NCI-H146 treated with DMSO at 0.1 percent for 48 hours (cell line): ENCODE measurements at regions not wholly inside any gene's neighbourhood (a gene's known extent, or its start where the extent isn't known, plus 50 kb on each side); places are given as distances from the start of the nearest gene placed in this dataset.
"Not testable (repeated sequence)": the region's sequence is repeated elsewhere in the genome, so short reads cannot be mapped to it uniquely, and the experiment has no call there.

ENCODE experiments used
- DNase-seq: peaks from one replicate; lab custom pipeline; 2025; ENCODE audit not compliant: unreplicated experiment; lab: John Stamatoyannopoulos, UW

DNA sequence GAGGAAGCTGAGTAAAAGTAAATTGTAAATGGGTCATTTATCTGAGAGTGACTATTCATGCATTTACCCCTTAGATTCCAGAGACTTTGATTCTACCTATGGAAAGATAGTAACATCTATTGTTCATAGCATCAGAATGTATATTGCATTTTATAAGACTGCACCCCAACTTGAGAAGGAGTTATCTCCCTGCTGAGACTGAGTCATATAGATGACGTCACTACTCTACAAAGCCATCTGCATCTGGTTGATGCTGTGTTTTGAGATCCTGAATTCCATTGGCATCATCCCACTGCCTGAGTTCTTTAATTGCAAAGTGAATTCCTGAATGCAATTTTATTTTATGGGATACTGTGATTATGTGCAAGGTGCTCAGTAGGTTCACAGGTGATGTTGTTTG is 444.0 kb upstream of the SLC35B3 start:
- no peak for DNase-seq

DNA sequence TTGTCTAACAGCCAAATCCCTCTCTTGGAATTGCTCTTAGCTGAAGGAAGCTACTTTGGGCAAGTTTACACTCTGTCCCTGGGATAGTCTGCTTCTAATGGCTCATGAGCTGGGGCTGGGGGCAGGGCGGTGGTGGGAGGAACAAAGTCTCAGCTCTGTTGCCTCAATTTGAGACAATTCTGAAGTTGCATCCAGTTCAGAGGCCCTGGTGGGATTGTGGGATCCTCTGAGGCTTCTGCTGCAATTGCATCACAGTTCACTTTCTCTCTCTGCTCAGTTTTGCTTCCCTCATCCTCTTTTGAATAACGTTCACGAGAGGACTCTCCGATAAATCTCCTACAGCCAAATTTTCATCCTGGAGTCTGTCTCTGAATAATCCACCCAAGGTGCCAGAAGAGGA is 440.6 kb upstream of the SLC35B3 start:
- DNase-seq: no peak

DNA sequence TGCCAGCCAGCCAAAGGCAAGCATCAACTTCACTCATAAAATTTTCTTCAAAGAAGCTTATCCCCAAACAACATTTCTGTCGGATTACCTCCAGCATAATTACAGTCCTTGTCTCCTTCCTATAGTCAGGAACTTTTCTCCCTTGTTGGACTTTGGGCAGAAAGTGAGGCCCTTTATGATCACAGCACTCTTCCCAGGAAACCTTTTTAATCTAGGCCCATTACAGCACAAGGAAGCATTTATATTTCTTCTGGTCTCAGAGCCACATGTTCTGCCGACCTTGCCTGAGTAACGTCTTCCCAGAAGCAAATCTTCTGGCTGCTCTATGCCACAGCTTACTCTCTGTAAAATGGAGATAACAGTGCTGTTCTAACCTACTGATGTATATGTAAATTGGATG is 437.2 kb upstream of the SLC35B3 start:
- DNase-seq: no peak

- no peak for DNase-seq
Observed at GRCh38 chr6:8865451-8865850, 430.1 kb upstream of the SLC35B3 start.

DNA sequence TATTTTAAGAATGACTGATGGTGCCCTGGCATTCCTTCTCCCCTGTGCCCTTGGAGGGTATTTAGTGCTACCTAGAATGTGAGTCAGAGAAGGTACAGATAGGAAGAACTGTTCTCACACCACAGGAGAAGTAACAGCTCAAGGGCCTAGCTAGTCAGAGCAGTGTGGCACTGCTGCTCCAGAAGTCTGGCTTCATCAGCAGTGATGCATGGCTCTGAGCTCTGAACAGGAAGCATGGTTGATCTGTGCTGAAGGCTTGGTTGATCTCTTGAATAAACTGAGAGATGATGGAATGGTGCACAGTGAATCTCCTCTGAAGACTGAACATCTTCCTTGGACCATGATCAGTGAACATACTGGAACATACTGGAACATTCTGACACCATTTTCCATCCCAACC is 425.3 kb upstream of the SLC35B3 start:
- no peak for DNase-seq

DNA sequence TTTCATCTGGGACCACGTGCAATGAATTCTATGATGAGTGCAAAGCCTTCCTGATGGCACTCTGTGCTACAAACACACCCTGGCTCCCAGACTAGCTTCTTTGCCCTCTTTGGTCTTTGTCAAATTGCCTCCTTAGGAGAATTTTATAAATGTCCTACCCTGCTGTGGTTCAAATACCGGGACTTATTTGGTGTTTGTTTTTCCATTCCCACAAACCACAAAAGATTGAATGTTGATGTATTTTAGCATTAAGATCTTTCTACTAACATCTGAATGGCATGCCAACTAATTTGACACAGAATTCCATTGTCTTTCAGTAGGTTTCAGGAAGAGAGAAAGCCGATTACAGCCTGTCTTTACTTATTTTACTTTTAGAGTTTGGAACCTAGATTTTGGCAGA is 424.2 kb upstream of the SLC35B3 start:
- DNase-seq: no peak

DNA sequence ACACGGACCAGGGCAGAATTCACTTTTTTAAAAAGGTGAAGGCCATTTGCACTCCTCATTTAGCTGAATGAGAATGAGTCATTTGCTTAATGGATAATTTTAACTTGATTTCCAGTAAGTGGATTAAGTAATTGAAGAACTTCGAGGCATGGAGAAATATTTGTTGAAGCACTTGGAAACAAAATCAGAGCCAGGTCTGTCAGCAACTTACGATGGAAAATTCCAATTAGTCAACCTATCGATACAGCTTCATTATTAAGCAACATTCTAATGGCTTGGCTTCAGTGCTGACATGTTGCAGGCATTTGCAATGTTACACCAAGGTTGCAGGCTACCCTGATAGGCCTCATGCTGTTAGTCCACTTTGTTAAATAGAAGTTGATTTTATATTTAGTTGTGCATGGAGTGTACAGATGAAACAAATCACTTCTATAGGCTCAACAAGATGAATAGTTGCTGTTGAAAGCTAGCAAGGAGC is 423.5 kb upstream of the SLC35B3 start:
- no peak for DNase-seq

DNA sequence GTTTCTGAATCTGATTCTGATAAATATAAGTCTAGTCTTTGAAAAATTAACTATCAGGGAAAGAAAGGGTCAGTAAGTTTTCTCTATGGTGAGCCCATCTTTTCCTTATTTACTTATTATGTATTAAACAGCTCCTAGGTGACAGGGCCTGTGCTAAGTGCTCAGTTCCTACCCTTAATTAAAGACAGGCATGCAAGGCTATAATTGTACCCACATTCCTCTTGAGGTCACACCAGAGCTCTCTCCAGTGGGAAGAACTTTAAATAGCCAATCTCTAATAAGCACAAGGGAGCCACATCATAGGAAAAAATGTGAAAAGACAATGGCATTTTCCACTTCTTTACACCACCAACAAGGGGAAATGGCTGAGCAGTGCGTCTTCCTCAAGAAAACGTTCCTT is 421.8 kb upstream of the SLC35B3 start:
- DNase-seq: no peak

GRCh38 chr6:8855411-8855810 is 420.1 kb upstream of the SLC35B3 start:
- no peak for DNase-seq

- no peak for DNase-seq
Observed at GRCh38 chr6:8852332-8852731, 417.0 kb upstream of the SLC35B3 start.

DNA sequence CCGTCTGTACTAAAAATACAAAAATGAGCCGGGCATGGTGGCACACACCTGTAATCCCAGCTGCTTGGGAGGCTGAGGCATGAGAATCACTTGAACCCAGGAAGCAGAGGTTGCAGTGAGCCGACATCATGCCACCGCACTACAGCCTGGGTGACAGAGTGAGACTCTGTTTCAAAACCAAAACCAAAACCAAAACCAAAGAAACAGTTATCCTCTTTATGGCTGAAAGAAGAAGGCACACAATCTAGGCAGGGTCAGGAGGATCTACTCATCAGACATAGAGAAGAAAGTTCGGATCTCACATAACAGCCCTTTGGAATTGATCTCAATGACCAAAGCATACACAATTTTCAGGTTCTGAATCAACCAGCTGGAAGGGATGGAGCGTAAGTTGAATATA is 411.3 kb upstream of the SLC35B3 start:
- DNase-seq: not testable (repeated sequence)

GRCh38 chr6:8845690-8846089 is 410.3 kb upstream of the SLC35B3 start:
- DNase-seq: no peak

DNA sequence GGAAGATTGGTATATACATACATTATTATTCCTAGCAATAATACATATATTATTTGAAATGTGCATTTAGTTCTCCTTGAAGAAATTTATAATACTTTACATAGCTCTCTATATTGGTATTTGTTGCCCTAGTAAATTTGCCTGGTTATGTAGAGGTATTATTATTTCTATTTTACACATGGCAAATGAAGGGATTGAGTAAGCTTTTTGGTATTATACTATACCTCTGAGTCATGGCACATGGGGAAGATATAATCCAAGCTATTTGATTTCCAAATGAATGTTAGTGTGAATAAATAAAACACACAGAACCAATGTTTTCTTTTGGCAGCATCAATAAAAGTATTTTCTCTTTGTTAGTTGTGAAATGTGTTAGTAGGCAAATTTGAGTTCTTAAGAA is 409.6 kb upstream of the SLC35B3 start:
- no peak for DNase-seq

- no peak for DNase-seq
Observed at GRCh38 chr6:8839626-8840025, 404.3 kb upstream of the SLC35B3 start.

GRCh38 chr6:8837343-8837742 is 402.0 kb upstream of the SLC35B3 start:
- DNase-seq: no peak

DNA sequence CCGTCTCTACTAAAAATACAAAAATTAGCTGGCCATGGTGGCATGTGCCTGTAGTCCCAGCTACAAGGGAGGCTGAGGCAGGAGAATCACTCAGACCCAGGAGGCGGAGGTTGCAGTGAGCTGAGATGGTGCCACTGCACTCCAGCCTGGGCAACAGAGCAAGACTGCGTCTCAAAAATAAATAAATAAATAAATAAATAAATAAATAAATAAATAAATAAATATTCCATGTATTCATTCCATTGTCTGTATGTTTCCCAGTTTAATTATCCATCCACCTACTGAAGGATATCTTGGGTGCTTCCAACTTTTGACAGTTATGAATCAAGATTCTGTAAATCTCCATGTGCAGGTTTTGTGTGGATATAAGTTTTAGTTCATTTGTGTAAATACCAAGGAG is 397.4 kb upstream of the SLC35B3 start:
- not testable (repeated sequence) for DNase-seq

DNA sequence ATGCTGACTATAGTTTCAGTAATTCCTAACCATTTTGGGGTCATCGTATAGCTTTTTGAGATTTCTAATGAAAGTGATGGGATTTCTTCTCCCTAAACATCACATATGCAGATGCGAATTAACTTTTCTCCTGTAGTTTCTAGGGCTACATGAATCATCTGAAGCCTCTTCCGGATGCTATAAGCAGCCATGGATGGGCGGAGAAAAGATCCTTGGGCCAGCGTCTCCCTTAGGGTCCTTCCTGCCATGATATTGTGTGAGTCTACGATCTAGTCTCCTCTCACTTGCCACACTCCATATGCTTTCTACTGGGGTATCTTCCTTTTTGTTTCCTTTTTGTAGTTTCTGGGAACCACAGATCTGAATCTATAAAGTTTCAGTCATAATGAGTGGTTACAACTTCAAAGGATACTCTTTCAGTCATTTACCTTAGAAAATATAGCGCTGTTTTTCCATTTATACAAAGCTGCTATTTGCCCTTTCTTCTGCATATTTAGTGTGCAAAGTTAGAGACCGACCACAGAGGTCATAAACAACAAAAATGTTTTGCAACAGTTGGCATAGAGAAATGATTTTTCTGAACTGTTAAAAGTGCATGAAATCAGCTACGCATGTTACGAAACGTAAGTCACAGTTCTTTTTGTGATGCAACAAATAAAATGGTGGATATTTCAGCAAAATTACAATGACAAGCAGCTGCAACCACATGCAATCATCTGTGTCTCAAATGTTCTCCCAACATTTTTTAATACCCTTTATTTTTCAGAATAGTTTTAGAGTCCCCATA is 396.2 kb upstream of the SLC35B3 start:
- DNase-seq: no peak

DNA sequence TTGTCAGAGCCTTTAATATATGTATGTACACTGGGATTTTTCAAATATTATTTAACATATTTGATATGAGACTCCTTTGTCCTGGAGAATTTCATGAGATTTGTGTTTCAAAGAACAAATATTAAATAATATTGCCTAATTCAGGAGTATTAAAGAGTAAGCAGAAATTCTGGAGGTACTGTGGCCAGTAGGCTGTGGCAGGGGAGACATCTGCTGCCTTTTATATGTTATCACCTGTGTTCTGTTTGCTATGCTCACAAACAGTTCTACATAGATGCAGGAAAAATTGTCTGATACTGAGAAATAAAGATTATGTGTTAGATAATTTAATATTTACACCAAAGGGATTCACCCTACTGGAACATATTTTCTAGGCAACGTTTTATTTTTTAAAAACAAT is 395.4 kb upstream of the SLC35B3 start:
- no peak for DNase-seq

DNA sequence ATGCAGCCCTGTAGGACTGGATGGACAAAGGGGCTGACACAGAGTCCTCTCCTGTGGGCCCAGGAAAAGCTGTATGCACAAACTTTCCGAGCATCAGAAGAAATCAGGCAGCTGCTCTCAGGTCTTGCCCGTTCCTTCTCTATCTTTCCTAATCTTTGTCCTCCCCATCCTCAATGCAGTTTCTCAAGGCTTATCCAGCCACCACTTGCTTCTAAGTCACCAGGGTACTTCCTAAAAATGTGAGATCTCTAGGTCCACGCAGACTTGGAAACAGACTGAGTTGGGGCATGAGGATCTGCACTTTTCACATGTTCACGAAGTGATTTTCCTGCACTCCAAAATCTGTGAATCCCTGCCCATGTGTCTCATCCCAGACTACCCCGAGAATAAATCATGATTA is 394.5 kb upstream of the SLC35B3 start:
- DNase-seq: no peak

DNA sequence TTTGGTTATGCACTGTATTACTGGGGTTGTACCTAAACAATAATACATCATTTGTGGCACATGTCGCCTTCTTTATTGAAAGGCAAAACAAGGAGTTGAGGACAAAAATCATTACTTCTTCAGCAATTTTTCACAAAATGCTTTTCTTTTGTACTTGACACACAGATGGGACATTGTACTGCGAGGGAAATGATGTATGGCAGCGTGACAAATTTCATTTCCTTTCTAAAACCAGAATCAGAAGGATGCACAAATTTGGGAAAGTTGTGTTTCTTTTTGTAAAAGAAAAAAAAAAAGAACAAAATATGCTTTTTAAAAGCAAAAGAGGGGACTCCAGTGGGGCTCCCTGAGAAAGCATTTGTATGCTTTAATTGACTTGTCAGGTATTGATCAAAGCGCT is 394.0 kb upstream of the SLC35B3 start:
- DNase-seq: no peak

DNA sequence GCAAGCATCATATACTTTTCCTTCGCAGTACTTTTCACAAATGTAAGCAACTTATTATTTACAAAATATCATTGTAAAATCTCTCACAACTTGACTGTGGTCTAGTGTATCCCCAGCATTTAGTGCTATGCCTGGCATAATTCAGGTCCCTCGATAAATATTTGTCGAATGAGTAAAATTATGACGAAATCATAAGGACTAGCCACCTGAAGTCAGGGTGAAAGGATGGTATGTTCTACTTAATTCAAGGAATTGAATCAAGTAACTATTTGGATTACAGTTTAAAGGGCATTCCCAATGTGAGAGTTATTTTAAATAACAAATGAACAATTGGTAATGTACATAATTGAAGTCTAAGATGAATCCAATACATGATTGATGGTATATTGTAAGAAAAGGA is 393.0 kb upstream of the SLC35B3 start:
- DNase-seq: no peak

- DNase-seq: no peak
Observed at GRCh38 chr6:8825726-8826125, 390.4 kb upstream of the SLC35B3 start.

DNA sequence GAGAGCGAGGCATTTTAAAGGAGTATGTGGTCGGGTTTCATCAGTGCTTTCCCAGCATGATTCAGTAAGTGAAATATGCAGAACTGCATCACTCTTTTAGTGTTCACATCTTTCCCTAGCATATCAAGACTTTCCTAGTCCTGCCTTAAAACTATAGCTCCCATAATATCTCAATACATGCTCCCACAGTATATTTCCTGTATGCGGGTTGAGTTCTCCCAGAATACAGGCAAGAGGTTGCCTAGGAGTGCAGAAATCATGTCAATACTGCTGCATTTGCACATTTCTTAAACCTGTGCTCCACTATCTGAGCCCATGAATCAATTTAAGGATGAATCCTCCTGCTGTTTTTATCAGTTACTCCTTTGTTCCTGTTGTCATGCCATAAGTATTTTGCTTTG is 386.6 kb upstream of the SLC35B3 start:
- DNase-seq: no peak
